Fibroblast of the aortic adventitia (primary cell): ENCODE measurements at regions not wholly inside any gene's neighbourhood (a gene's known extent, or its start where the extent isn't known, plus 50 kb on each side); places are given as distances from the start of the nearest gene placed in this dataset.
"Not testable (repeated sequence)": the region's sequence is repeated elsewhere in the genome, so short reads cannot be mapped to it uniquely, and the experiment has no call there.

Experiments
- DNase-seq: peaks from one replicate; pipeline ENCODE4 v3.0.0-alpha.2; 2010; ENCODE audit warnings: low read depth
- H3K4me3 ChIP-seq: 2 replicates; pipeline ENCODE4 v1.5.1; 2011; ENCODE audit warnings: low read depth, mild to moderate bottlenecking, control low read depth, low read length, moderate library complexity
- CTCF ChIP-seq: IDR thresholded peaks from 2 replicates; pipeline ENCODE4 v1.5.1; 2011; ENCODE audit warnings: mild to moderate bottlenecking, low read length, control low read depth, inconsistent platforms; ENCODE audit not compliant: insufficient read depth

DNA sequence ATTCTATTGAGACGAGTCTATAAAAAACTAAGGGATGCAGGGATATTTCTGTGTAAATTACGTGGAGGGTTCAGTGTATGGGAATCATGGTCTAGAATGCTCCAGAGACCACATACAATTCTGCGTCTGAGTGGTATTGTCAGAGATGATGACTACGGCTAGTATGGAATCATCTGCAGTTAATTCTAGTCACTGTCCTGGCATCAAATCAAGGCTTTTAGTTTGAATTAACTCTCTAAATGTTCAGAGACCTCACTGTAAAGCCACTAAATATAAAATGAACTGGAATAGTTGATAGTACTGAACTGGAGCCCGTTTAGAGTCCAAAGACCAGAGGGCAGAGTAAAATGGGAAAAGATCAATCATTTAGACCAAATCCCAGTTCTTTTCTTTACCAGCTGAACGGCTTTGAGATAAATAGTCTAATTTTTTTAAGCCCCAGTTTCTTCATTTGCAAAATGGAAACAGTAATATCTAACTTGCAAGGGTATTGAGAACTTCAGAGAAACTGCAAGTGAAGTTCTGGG is 599.8 kb downstream of the EBF1 start:
- DNase-seq: no peak
- H3K4me3 ChIP-seq: no peak overlapping the region
- TF ChIP-seq CTCF: no peak

DNA sequence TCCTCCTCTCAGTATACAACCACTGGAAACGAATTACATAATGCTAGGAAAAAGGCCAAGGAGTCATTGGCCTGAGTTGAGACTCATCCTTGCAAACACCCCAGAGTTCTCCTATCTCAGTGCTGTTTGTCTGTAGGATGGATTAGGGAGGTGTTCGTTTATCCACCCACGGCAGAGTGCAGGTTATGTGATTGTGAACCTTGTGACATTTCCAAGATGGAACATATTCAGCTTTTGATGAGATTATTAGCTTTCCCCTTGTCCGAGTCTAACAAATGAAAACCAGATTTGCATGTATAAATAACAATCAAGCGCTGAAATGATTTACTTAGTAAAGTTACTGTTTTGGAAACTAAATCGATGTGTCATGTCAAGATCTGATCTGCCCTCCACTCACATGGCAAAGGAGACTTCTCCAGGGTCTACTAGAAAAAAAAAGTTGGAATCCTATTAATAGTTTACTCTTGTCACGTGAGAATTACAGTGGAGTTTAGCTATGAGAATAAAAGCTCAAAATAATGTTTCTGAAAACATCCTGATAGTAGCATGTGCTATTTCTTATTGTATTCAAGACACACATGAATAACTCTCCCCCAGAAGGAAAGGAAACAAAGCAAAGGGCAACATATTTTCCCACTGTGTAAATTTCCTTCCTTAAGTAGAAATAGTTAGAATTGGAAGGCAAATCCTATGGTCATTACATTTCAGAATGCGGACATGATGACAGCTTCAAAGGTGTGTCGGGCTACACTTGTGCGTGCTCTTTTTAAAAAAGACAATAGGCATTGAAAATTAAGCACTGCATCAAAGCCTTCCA is 600.4 kb downstream of the EBF1 start:
- TF ChIP-seq CTCF: no peak

DNA sequence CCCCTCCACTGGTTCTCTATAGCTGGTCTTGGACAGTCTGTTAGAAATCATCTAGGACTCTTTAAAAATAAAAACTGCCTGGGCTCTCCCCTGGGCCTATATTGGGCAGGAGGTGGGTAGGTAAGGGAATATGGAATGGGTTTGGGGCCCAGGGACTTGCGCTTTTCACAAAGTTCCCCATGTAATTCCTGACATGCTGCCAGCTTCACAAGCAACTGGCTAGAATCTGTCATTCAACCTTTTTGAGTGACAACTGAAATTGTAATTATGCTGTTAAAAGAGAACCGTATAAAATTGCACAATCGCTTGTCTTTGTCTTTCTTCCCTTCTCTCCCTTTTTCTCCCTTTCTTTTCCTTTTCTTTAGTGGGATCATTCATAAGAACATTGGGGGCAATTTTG is 603.1 kb downstream of the EBF1 start:
- no peak overlapping the region for H3K4me3 ChIP-seq
- TF ChIP-seq CTCF: no peak
- no peak for DNase-seq

More for the DNA sequence above, 600.4 kb downstream of the EBF1 start:
- no peak overlapping the region for H3K4me3 ChIP-seq
- DNase-seq: no peak

DNA sequence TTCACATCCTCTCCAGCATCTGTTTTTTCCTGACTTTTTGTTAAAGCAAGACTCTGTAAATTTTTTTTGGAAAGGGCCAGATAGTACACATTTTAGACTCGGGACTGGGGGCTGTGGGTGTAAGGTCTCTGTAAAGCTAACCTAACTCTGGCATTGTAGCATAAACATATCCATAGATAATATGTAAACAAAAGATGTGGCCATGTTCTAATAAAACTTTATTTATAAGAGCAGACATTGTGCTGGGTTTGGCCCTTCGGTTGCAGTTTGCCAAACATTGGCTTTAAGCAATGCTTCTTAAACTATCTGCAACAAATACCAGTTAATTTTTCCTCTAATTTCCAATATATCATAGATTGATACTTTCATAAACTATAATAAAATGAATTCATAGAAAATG is 605.2 kb downstream of the EBF1 start:
- H3K4me3 ChIP-seq: no peak overlapping the region
- TF ChIP-seq CTCF: no peak
- DNase-seq: no peak

GRCh38 chr5:158494044-158494443 is 605.7 kb downstream of the EBF1 start:
- not testable (repeated sequence) for DNase-seq, H3K4me3 ChIP-seq

DNA sequence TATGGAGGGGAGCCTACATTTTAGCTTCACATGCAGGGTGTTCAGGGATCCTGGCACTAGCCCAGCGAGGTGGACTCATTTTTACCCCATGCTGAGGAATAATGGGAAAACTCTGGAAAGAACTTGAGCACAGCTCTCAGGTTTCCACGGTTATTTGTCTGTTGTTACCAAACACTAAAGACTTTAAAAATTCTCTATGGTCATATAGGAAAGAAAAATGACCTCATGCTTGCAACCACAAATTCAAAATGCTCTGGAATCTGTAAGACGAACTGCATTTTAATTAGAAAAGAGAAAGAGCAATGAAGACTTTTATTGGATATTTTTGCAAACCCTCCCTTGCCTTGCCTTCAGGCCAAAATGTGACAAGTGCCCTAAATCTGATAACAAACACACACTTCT is 606.9 kb downstream of the EBF1 start:
- no peak overlapping the region for H3K4me3 ChIP-seq
- TF ChIP-seq CTCF: no peak
- DNase-seq: peak; percentile 21

DNA sequence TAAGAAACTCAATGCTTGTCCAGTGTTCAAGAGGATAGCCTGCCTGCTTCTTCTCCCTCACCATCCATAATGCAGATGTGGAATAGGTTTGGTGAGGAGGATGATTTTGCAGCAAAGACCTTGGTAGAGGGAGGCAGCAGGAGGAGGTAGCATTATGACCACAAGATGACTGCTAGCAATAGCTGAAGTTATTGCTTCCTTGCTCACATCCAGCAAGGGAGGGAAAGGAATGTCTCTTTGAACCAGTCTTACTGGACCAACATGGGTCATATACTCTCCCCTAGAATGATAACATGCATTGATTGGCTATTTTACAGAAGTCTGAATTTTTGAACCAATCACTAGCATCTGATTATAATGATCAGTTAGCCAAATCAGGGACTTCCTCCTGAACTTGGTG is 607.6 kb downstream of the EBF1 start:
- DNase-seq: no peak
- no peak overlapping the region for H3K4me3 ChIP-seq
- no peak for TF ChIP-seq CTCF
